ENCODE measurements at regions not wholly inside any gene's neighbourhood (a gene's known extent, or its start where the extent isn't known, plus 50 kb on each side); places are given as distances from the start of the nearest gene placed in this dataset.

- DNase-seq (ENCODE audit: low read depth in 4 of 4, low spot score in 3 of 4): no peak
Observed at GRCh38 chr14:36047912-36048311, 128.6 kb downstream of the PTCSC3 start.

GRCh38 chr14:36035675-36036074 lies 140.8 kb downstream of the PTCSC3 start:
- DNase-seq (ENCODE audit: low read depth in 4 of 4, low spot score in 3 of 4): no peak

- no peak for DNase-seq (ENCODE audit: low read depth in 4 of 4, low spot score in 3 of 4)
Observed at GRCh38 chr14:36028665-36029064, 147.9 kb downstream of the PTCSC3 start.

GRCh38 chr14:36028218-36028617 lies 148.3 kb downstream of the PTCSC3 start:
- no peak for DNase-seq (ENCODE audit: low read depth in 4 of 4, low spot score in 3 of 4)

- DNase-seq (ENCODE audit: low read depth in 4 of 4, low spot score in 3 of 4): no peak
Observed at GRCh38 chr14:36027354-36027753, 149.2 kb downstream of the PTCSC3 start.

- DNase-seq (ENCODE audit: low read depth in 4 of 4, low spot score in 3 of 4): no peak
Observed at GRCh38 chr14:36022765-36023410, 153.6 kb downstream of the PTCSC3 start.

GRCh38 chr14:36021591-36022320 lies 154.8 kb downstream of the PTCSC3 start:
- DNase-seq (ENCODE audit: low read depth in 4 of 4, low spot score in 3 of 4): no peak

- DNase-seq (ENCODE audit: low read depth in 4 of 4, low spot score in 3 of 4): no peak
Observed at GRCh38 chr14:36021030-36021422, 155.5 kb downstream of the PTCSC3 start.

GRCh38 chr14:36020120-36021029 lies 156.1 kb downstream of the PTCSC3 start:
- DNase-seq (ENCODE audit: low read depth in 4 of 4, low spot score in 3 of 4): no peak

GRCh38 chr14:36019126-36019525 lies 157.4 kb downstream of the PTCSC3 start:
- no peak for DNase-seq (ENCODE audit: low read depth in 4 of 4, low spot score in 3 of 4)

GRCh38 chr14:36014236-36014635 lies 162.3 kb downstream of the PTCSC3 start:
- no peak for DNase-seq (ENCODE audit: low read depth in 4 of 4, low spot score in 3 of 4)

- no peak for DNase-seq (ENCODE audit: low read depth in 4 of 4, low spot score in 3 of 4)
Observed at GRCh38 chr14:36013483-36013882, 163.0 kb downstream of the PTCSC3 start.

GRCh38 chr14:36012621-36013020 lies 163.9 kb downstream of the PTCSC3 start:
- peak in 1 of 4 donors; percentile 11 for DNase-seq (ENCODE audit: low read depth in 4 of 4, low spot score in 3 of 4)

- DNase-seq (ENCODE audit: low read depth in 4 of 4, low spot score in 3 of 4): no peak
Observed at GRCh38 chr14:36009643-36010042, 166.9 kb downstream of the PTCSC3 start.

- no peak for DNase-seq (ENCODE audit: low read depth in 4 of 4, low spot score in 3 of 4)
Observed at GRCh38 chr14:36006623-36007022, 169.9 kb downstream of the PTCSC3 start.

GRCh38 chr14:36005670-36006069 lies 170.9 kb downstream of the PTCSC3 start:
- DNase-seq (ENCODE audit: low read depth in 4 of 4, low spot score in 3 of 4): no peak

GRCh38 chr14:36001936-36002335 lies 174.6 kb downstream of the PTCSC3 start:
- no peak for DNase-seq (ENCODE audit: low read depth in 4 of 4, low spot score in 3 of 4)

GRCh38 chr14:35999294-35999693 lies 173.2 kb downstream of the BRMS1L start:
- DNase-seq (ENCODE audit: low read depth in 4 of 4, low spot score in 3 of 4): no peak

- no peak for DNase-seq (ENCODE audit: low read depth in 4 of 4, low spot score in 3 of 4)
Observed at GRCh38 chr14:35998303-35998702, 172.2 kb downstream of the BRMS1L start.

GRCh38 chr14:35993684-35993960 lies 167.5 kb downstream of the BRMS1L start:
- DNase-seq (ENCODE audit: low read depth in 4 of 4, low spot score in 3 of 4): no peak

GRCh38 chr14:35992816-35993683 lies 166.9 kb downstream of the BRMS1L start:
- no peak for DNase-seq (ENCODE audit: low read depth in 4 of 4, low spot score in 3 of 4)

Measured in left renal pelvis (tissue), 4 donors.